MM.1S (cell line): ENCODE measurements at regions not wholly inside any gene's neighbourhood (a gene's known extent, or its start where the extent isn't known, plus 50 kb on each side); places are given as distances from the start of the nearest gene placed in this dataset.

Source experiments
- DNase-seq: peaks from one replicate; pipeline ENCODE4 v3.0.0-alpha.2; 2015
- H2AFZ ChIP-seq: fragments of 300-600 bp; sonication (generic); 2 replicates; pipeline ENCODE4 v1.6.0; 2016; ENCODE audit warnings: antibody characterized with exemption, low read length
- H3F3A ChIP-seq: fragments of 300-600 bp; sonication (generic); 2 replicates; pipeline ENCODE4 v1.6.1; 2016; ENCODE audit warnings: mild to moderate bottlenecking, antibody characterized with exemption, low read length, moderate library complexity, mixed read lengths; ENCODE audit not compliant: insufficient read depth
- H3K27ac ChIP-seq: fragments of 300-600 bp; sonication (generic); 2 replicates; pipeline ENCODE4 v1.5.1; 2016; ENCODE audit warnings: mild to moderate bottlenecking, low read length
- H3K27me3 ChIP-seq: fragments of 300-600 bp; sonication (generic); replicated peaks from 2 replicates; pipeline ENCODE4 v1.6.0; 2016; ENCODE audit warnings: low read length; ENCODE audit not compliant: insufficient read depth
- H3K36me3 ChIP-seq: fragments of 300-600 bp; sonication (generic); replicated peaks from 2 replicates; pipeline ENCODE4 v1.6.1; 2016; ENCODE audit warnings: mild to moderate bottlenecking, low read length, mixed read lengths; ENCODE audit not compliant: insufficient read depth
- H3K4me1 ChIP-seq: fragments of 300-600 bp; sonication (generic); 2 replicates; pipeline ENCODE4 v1.6.1; 2016; ENCODE audit warnings: low read length, mixed read lengths
- H3K4me2 ChIP-seq: fragments of 300-600 bp; sonication (generic); 2 replicates; pipeline ENCODE4 v1.6.0; 2016; ENCODE audit warnings: low read depth, low read length
- H3K4me3 ChIP-seq: fragments of 300-600 bp; sonication (generic); 2 replicates; pipeline ENCODE4 v1.5.1; 2016; ENCODE audit warnings: low read length, mixed read lengths
- H3K79me2 ChIP-seq: fragments of 300-600 bp; sonication (generic); 2 replicates; pipeline ENCODE4 v1.6.1; 2016; ENCODE audit warnings: mixed run types, low read length, mixed read lengths
- H3K9ac ChIP-seq: fragments of 300-600 bp; sonication (generic); 2 replicates; pipeline ENCODE4 v1.6.1; 2016; ENCODE audit warnings: low read length, mixed read lengths
- H3K9me2 ChIP-seq: fragments of 300-600 bp; sonication (generic); replicated peaks from 2 replicates; pipeline ENCODE4 v1.6.1; 2016; ENCODE audit warnings: mild to moderate bottlenecking, low read length, mixed read lengths; ENCODE audit not compliant: insufficient read depth
- H3K9me3 ChIP-seq: fragments of 300-600 bp; sonication (generic); replicated peaks from 2 replicates; pipeline ENCODE4 v1.6.1; 2016; ENCODE audit warnings: mild to moderate bottlenecking, low read length, mixed read lengths; ENCODE audit not compliant: insufficient read depth
- H4K20me1 ChIP-seq: fragments of 300-600 bp; sonication (generic); 2 replicates; pipeline ENCODE4 v1.6.1; 2016; ENCODE audit warnings: mild to moderate bottlenecking, low read length, moderate library complexity, mixed read lengths; ENCODE audit not compliant: insufficient read depth
- EZH2 ChIP-seq: fragments of 300-600 bp; sonication (generic); optimal IDR thresholded peaks from 2 replicates; pipeline ENCODE3; 2017; ENCODE audit warnings: low read depth, mild to moderate bottlenecking, antibody characterized with exemption, low read length, mixed read lengths
- EZH2phosphoT487 ChIP-seq: fragments of 300-600 bp; sonication (generic); IDR thresholded peaks from 2 replicates; pipeline ENCODE4 v1.6.1; 2018; ENCODE audit warnings: antibody characterized with exemption, low read length
- TF ChIP-seq, protein P1 (sequence below): fragments of 300-600 bp; sonication (generic); IDR thresholded peaks from 2 replicates; pipeline ENCODE4 v1.5.1; 2016; ENCODE audit warnings: antibody characterized with exemption, low read length, mixed read lengths

DNA sequence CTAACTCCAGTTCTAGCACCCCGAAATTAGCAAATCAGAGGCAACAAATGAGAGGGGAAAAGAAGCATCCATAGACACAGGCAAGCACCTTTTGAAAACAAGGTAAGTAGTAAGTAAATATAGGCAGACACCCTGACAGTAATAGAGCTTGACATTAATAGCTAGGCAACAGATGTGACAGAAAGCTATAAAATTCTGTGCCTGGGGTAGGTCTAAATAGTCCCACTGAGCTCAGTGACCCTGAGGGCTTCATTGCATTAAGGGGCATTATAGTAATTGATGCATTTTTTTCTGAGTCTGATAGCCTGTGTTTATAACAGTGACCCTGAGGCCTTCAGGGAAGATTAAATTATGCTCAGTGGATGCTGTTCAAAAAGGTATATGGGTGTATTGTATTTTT lies 197.1 kb downstream of the HIPK3 start:
- Histone ChIP-seq H4K20me1 (no peaks in the 10 kb centered on the region), H3K9ac (no peak overlapping the region), H3K4me2 (no peak overlapping the region), H3K36me3 (no peaks in the 10 kb centered on the region), H3K4me1 (peaks cover 10% of the 10 kb centered on the region), H3K4me3 (no peak overlapping the region), H3K9me2 (no peaks in the 10 kb centered on the region), H3K79me2 (no peaks in the 10 kb centered on the region), H3K27me3 (no peaks in the 10 kb centered on the region), H3K27ac (no peak overlapping the region), H3K9me3 (no peaks in the 10 kb centered on the region), H2AFZ (no peak overlapping the region), H3F3A (no peaks in the 10 kb centered on the region)
- TF ChIP-seq EZH2phosphoT487: no peak
- TF ChIP-seq, protein P1, sequence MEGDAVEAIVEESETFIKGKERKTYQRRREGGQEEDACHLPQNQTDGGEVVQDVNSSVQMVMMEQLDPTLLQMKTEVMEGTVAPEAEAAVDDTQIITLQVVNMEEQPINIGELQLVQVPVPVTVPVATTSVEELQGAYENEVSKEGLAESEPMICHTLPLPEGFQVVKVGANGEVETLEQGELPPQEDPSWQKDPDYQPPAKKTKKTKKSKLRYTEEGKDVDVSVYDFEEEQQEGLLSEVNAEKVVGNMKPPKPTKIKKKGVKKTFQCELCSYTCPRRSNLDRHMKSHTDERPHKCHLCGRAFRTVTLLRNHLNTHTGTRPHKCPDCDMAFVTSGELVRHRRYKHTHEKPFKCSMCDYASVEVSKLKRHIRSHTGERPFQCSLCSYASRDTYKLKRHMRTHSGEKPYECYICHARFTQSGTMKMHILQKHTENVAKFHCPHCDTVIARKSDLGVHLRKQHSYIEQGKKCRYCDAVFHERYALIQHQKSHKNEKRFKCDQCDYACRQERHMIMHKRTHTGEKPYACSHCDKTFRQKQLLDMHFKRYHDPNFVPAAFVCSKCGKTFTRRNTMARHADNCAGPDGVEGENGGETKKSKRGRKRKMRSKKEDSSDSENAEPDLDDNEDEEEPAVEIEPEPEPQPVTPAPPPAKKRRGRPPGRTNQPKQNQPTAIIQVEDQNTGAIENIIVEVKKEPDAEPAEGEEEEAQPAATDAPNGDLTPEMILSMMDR: no peak
- TF ChIP-seq EZH2: no peak
- DNase-seq: no peak

DNA sequence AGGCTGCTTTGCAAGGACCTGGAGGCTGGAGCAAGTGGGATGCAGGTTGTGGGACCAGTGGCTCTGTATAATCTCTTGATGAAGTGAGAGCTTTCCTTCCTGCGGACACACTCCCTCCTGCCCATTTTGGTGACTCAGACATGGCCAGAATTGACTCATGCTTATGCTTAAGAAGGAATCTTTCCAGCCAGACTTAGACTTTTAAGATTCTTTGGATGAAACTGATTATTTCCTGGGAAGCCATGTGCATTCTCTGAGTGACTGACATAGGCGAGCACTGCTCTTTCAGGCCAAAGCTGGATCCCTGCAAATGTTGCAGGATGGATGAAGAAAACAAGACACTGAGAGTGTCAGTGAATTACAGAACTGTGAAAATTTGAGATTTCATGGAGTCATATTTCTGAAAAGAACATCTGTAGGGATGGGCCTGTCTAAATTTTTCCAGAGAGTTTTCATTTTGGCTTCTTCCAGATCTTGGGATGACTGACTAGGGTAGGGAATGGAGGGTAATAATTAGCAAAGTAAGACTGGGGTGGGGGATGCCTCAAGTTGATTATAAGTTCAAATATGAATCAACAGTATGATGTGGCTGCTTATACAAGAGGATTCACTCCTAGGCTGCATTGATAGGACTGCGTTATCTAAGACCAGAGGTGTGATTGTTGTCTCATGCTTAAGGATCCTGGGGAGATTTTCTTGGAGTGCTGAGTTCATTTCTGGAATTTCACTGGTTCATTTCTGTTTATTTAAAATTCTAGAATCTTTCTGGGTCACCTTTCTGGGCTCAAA lies 195.8 kb downstream of the HIPK3 start:
- Histone ChIP-seq H2AFZ (no peak overlapping the region), H3K27ac (no peak overlapping the region), H3K4me1 (no peaks in the 10 kb centered on the region), H3K9me3 (no peaks in the 10 kb centered on the region), H3K27me3 (no peaks in the 10 kb centered on the region), H4K20me1 (no peaks in the 10 kb centered on the region), H3K9me2 (no peaks in the 10 kb centered on the region), H3K79me2 (no peaks in the 10 kb centered on the region), H3F3A (no peaks in the 10 kb centered on the region), H3K4me2 (no peak overlapping the region), H3K9ac (no peak overlapping the region), H3K36me3 (no peaks in the 10 kb centered on the region), H3K4me3 (no peak overlapping the region)
- TF ChIP-seq EZH2phosphoT487: no peak
- TF ChIP-seq EZH2: no peak
- TF ChIP-seq, protein P1: no peak
- no peak for DNase-seq

DNA sequence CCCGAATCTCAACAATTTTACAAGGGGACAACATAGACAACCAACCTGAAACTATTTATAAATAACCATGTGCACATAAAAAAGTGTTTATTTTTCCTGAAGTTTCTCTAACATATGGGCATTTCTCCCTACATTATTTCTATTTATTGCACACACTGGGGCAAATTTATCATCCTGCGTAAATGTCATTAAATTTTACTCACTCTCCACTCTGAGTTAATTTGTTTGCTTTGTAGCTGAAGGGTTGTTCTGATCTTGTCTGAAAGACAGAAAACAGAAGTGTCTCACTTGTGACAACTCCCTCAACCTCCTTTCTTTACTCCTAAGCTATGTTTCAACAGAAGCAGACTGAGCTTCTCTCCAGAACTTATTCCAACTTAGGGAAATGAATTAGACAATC lies 194.2 kb downstream of the HIPK3 start:
- H3K36me3 ChIP-seq: no peaks in the 10 kb centered on the region
- no peaks in the 10 kb centered on the region for H4K20me1 ChIP-seq
- DNase-seq: no peak
- no peak overlapping the region for H3K27ac ChIP-seq
- H3K27me3 ChIP-seq: no peaks in the 10 kb centered on the region
- H3K4me3 ChIP-seq: no peak overlapping the region
- TF ChIP-seq EZH2phosphoT487: no peak
- TF ChIP-seq, protein P1: no peak
- TF ChIP-seq EZH2: no peak
- no peaks in the 10 kb centered on the region for H3K79me2 ChIP-seq
- H3K4me2 ChIP-seq: no peak overlapping the region
- no peaks in the 10 kb centered on the region for H3K9me3 ChIP-seq
- H3K9me2 ChIP-seq: no peaks in the 10 kb centered on the region
- H3K4me1 ChIP-seq: no peaks in the 10 kb centered on the region
- no peaks in the 10 kb centered on the region for H3F3A ChIP-seq
- H2AFZ ChIP-seq: no peak overlapping the region
- H3K9ac ChIP-seq: no peak overlapping the region
